BJ (cell line): ENCODE measurements at regions not wholly inside any gene's neighbourhood (a gene's known extent, or its start where the extent isn't known, plus 50 kb on each side); places are given as distances from the start of the nearest gene placed in this dataset.

ENCODE experiments used
- CTCF ChIA-PET: fragments of 350-600 bp; formaldehyde crosslinking; extraction: SDS; loops from one replicate; lab custom pipeline; 2021; ENCODE audit warnings: antibody characterized with exemption, inconsistent platforms; lab: Yijun Ruan, JAX
- POLR2A ChIA-PET: fragments of 300-600 bp; sonication (Branson Sonifier 250); formaldehyde crosslinking; extraction: SDS; loops from one replicate; lab custom pipeline; 2021; ENCODE audit warnings: antibody characterized with exemption; lab: Charles Lee
- DNase-seq: peaks from one replicate; pipeline ENCODE4 v3.0.0-alpha.2; 2011; ENCODE audit warnings: low read depth
- H3K27me3 ChIP-seq: 2 replicates; pipeline ENCODE4 v1.6.0; 2011; ENCODE audit warnings: low read length; ENCODE audit not compliant: control insufficient read depth, insufficient read depth
- H3K36me3 ChIP-seq: 2 replicates; pipeline ENCODE4 v1.5.1; 2011; ENCODE audit warnings: low read length; ENCODE audit not compliant: control insufficient read depth, insufficient read depth
- H3K4me3 ChIP-seq: 2 replicates; pipeline ENCODE4 v1.5.1; 2011; ENCODE audit warnings: low read depth, mild to moderate bottlenecking, control low read depth, low read length
- CTCF ChIP-seq: IDR thresholded peaks from 2 replicates; pipeline ENCODE4 v1.5.1; 2011; ENCODE audit warnings: low read depth, mild to moderate bottlenecking, control low read depth, inconsistent platforms, low read length, moderate library complexity; ENCODE audit not compliant: insufficient read depth

- Histone ChIP-seq H3K4me3 (no peak overlapping the region), H3K36me3 (no peaks in the 10 kb centered on the region), H3K27me3 (no peaks in the 10 kb centered on the region; the same call in 1 of the 2 replicates)
- DNase-seq, result no peak
- no peak for TF ChIP-seq CTCF
- ChIA-PET CTCF (no interaction called here), POLR2A (no interaction called here)
Observed at GRCh38 chr5:6843821-6844220, 130.6 kb downstream of the TENT4A start.

GRCh38 chr5:6845856-6846255, 132.6 kb downstream of the TENT4A start:
- POLR2A ChIA-PET, result no interaction called here
- CTCF ChIA-PET, result no interaction called here
- H3K4me3 ChIP-seq, result no peak overlapping the region
- no peaks in the 10 kb centered on the region for H3K27me3 ChIP-seq
- no peaks in the 10 kb centered on the region for H3K36me3 ChIP-seq
- TF ChIP-seq CTCF, result no peak
- no peak for DNase-seq

GRCh38 chr5:6847870-6848269, 134.6 kb downstream of the TENT4A start:
- H3K36me3 ChIP-seq, result no peaks in the 10 kb centered on the region
- POLR2A ChIA-PET, result no interaction called here
- TF ChIP-seq CTCF, result no peak

GRCh38 chr5:6849316-6850105, 136.3 kb downstream of the TENT4A start:
- DNase-seq, result no peak
- POLR2A ChIA-PET, result no interaction called here
- CTCF ChIA-PET, result no interaction called here
- no peaks in the 10 kb centered on the region for H3K36me3 ChIP-seq
- H3K27me3 ChIP-seq, result no peaks in the 10 kb centered on the region
- no peak overlapping the region for H3K4me3 ChIP-seq
- TF ChIP-seq CTCF, result no peak

More at GRCh38 chr5:6847870-6848269, 134.6 kb downstream of the TENT4A start:
- no peaks in the 10 kb centered on the region for H3K27me3 ChIP-seq
- DNase-seq, result no peak
- no peak overlapping the region for H3K4me3 ChIP-seq
- CTCF ChIA-PET, result no interaction called here

- Histone ChIP-seq H3K4me3 (no peak overlapping the region), H3K27me3 (no peaks in the 10 kb centered on the region), H3K36me3 (no peaks in the 10 kb centered on the region)
- POLR2A ChIA-PET, result no interaction called here
- no peak for TF ChIP-seq CTCF
- CTCF ChIA-PET, result no interaction called here
- DNase-seq, result no peak
Observed at GRCh38 chr5:6850106-6850432, 136.8 kb downstream of the TENT4A start.
